Umbilical cord (tissue), 1 donor: ENCODE measurements at regions not wholly inside any gene's neighbourhood (a gene's known extent, or its start where the extent isn't known, plus 50 kb on each side); places are given as distances from the start of the nearest gene placed in this dataset.
"Not testable (repeated sequence)": the region's sequence is repeated elsewhere in the genome, so short reads cannot be mapped to it uniquely, and the experiment has no call there.

ENCODE experiments used
- DNase-seq: peaks from one replicate; pipeline ENCODE4 v3.0.0-alpha.2; 2015; ENCODE audit warnings: low spot score

DNA sequence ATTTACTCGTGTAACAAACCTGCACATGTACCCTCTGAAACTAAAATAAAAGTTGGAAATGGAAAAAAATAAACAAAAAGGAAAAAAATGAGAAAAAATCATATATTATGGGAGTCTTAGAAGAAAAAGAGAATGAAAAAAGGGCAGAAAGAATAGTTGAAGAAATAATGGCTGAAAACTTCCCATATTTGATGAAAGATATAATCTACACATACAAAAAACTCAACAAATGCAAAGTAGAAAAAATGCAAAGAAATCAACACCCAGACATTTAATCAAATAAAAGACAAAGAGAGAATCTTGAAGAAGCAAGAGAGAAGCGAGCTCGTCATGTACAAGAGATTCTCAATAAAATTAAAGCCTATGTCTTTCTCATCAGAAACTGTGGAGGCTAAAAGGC, 73.8 kb downstream of the SLC25A46 start:
- no peak for DNase-seq

DNA sequence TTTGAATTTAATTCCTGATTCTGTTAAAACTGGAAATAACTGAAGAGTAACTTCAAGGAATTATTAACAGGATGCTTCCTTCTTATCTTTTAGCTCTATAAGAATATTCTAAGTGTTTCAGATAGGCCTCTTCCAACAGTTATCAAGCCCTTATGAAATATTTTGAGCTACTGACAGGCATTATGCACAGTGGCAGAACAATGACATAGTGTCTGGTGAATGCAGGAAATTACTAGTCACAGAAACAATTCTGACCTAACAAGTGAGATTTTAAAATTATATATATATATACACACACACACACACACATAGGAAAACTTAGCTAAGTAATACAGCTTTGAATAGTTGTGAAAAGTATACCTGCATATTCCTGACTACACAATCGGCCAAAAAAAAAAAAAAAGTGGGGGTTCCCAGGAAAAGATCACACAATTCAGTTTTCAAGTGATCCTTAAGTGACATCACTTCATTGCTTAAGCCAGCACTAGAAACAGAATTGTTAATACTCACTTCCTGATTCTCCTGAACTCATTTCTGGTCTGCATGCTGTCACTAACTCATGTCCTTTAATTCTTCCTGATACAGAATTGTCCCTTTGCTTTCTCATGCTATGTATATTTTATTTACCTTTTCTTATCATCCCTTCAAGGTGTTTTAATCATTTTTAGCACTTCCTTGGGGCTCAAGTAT, 77.3 kb downstream of the SLC25A46 start:
- no peak for DNase-seq

DNA sequence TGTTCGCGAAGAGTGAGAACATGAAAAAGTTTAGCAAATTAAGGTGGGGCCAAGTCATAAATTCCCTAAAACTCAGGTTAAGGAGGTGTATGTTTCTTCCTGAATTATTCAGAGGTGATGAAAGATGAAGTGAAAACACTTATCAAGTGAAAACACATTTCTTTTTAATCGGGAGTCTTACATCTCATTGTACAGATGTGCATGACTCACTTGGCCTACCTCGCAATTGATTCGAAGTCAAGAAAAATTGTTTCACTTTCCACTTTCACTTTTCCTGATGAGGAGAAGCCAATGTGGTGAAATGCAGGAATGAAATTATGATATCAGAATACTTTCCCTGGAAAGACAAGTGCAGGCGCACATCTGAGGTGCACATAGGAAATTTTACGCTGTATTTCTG, 78.7 kb downstream of the SLC25A46 start:
- DNase-seq, result no peak

- DNase-seq, result no peak
Measured at GRCh38 chr5:110823571-110823970, 84.8 kb downstream of the SLC25A46 start.

- no peak for DNase-seq
Measured at GRCh38 chr5:110824936-110825441, 86.2 kb downstream of the SLC25A46 start.

DNA sequence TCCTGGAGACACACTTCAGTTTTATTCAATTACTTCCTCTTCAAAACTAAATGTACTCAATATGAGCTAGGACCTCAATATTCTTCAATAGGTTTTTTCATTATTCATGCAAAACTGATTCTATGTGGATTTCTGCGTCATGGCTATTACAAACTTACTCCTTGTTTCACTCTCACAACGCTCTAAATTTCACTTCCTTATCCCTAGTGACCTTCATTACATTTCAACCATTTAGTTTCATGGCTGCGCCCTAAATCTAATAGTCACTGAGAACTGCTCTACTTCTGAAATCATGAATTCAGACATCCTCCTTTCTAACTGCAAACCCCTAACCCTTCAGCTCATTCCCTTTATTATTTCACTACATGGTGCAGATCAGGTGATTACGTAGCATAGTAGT, 93.9 kb downstream of the SLC25A46 start:
- DNase-seq, result no peak

DNA sequence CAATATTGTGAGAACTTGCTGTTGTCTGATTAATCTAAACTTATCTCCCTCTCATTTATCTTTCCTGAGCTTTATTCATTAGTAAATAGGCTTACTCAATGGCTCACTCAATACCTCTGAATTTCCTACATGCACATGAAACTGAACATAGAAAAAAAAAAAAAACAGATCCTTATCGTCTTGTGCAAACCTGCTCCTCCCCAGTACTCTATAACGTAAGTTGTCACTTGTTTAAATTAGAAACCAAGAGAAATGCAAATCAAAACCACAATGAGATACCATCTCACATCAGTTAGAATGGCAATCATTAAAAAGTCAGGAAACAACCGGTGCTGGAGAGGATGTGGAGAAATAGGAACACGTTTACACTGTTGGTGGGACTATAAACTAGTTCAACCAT, 96.1 kb downstream of the SLC25A46 start:
- not testable (repeated sequence) for DNase-seq

DNA sequence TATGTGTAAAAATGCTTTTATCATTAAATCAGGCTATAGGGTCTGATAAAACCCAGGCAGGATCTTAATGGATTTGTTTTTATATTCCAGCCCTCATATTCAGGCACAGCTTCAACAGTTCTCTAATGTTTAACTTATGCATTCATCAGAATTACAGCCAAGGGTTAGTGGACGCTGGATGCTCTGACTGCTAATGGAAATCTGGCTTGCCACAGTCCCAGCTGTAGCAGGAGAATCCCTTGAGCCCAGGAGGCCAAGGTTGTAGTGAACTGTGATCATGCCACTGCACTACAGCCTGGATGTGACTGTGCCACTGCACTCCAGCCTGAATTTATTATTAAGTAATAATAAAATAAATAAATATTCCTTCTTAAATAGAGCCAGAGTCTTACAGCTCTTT, 98.0 kb downstream of the SLC25A46 start:
- DNase-seq, result no peak

- DNase-seq, result not testable (repeated sequence)
Measured at GRCh38 chr5:110838357-110838756, 99.5 kb downstream of the SLC25A46 start.

DNA sequence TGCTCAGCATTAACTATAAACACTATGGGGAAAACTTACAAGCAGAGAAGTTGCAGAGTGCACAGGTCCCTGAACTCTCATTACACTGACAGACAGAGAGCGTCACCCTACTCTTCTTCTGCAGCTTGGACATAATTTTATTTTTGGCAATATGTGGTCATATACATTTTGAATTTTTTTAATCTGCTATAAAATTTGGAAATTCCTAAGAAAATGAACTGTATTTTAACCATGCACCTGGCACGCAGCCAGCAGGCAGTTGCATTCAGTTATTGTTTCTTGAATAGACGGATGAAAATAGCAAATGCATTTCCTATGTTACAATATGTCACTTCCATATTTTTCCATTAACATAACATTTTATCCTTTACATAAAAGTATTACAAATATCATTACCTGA, 100.2 kb downstream of the SLC25A46 start:
- DNase-seq, result no peak

GRCh38 chr5:110840347-110840960, 101.6 kb downstream of the SLC25A46 start:
- DNase-seq, result no peak

- no peak for DNase-seq
Measured at GRCh38 chr5:110841137-110841536, 102.3 kb downstream of the SLC25A46 start.

GRCh38 chr5:110842948-110843347, 104.1 kb downstream of the SLC25A46 start:
- no peak for DNase-seq

DNA sequence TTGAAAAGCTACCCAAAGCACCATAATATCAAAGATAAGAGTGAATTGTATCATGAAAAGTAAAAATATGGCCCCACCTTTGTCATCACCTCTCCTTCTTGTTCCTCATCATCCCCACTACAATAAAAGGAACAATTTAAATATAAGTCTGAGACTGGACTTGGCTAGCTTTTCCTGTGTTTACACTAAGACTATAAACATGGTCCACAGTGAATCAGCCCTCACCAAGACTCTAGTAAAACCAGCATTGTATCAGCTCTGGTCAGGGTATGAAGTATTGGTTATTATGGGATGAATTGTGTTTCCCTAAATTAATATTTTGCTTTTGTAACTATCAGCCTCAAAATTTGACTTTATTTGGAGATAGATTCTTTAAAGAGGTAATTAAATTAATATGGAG, 105.4 kb downstream of the SLC25A46 start:
- no peak for DNase-seq

- DNase-seq, result no peak
Measured at GRCh38 chr5:110846398-110847001, 107.7 kb downstream of the SLC25A46 start.

DNA sequence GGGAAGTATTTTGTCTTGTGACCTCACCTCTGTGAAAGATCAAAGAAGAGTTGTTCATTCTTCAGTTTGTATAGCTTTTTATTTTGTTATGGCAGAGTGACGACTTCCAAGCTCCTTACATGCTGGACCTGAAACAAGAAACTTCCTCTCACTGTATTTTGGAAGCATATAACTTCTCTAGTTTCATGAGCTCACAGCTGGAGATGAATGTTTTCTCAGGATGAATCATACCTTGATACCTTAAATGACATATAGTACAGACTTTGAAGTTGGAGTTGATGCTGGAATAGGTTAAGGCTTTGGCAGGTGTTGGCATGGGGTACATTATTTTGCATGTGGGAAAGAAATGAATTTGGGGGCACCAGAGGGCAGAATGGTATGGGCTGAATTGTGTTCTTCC, 112.5 kb downstream of the SLC25A46 start:
- DNase-seq, result no peak

GRCh38 chr5:110852053-110852452, 113.2 kb downstream of the SLC25A46 start:
- no peak for DNase-seq

DNA sequence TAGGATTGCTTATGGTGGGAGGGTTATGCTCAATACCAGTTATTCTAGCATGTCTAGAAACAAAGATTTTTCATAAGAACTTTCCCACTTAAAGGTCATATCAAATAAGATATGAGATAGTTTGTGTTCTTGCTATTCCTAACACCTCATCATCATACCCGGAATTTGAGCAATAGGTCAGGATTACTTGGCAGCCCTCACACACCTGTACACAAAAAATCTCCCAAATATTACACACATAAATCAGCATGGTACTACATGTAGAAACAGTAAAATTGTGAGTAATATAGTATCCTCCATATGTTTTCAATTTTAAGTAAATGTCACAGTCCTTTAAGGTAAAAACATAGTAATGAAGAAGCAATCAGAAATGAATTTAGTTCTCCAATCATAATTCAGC, 113.7 kb downstream of the SLC25A46 start:
- DNase-seq, result no peak

DNA sequence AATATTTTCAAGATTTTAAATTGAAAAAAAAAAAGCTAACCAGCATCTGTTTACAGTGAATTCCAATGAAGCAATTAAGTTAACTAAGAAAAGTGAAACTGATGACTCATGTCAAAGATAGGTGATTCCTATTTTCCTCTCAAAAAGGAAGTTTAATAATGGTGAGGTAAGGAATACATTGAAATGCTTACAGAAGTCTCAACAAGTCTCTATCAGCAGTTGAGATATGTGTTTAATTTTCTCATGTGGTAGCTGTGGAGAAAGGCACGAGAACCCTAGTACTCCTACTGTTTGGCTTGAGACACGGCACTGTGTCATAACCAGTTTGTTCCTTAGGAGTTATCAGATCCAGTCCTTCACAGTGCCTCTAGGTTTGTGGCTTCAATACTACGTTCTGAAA, 114.5 kb downstream of the SLC25A46 start:
- DNase-seq, result no peak

DNA sequence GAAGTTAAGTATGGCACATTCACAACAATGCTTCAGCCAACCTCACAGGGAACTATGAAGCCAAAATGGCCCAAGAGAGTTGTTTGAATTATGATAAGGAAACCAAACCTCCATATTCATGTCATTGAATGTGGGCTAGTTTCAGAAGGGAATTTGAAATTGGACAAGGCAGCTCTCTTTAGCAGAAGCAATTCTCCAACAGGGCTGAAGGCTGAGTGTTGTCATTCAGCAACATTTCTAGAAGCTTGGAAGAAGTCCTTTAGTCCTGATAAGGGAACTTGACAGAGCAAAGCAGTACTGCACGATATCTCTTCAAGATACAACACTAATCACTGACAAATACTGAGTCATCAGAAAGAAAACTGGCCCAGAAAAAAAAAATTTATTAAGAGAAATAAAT, 115.4 kb downstream of the SLC25A46 start:
- DNase-seq, result no peak

DNA sequence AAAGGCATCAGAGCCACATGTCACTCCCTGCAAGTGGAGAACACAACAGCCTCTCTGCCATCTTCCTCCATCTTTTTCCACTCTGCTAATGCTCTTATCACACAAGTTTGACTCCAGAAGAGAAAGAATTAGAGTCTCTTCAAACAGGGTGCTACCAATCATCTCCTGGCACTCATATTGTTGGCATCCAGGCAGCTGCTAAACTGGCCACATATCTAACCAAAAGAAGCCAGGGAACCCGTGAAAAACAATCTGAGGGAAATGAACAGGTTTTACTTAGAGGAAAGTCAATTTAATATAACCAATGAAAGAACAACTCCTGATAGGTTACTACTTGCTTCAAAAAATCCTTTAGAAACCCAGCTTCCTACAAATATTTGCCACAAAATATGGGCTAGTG, 117.2 kb downstream of the SLC25A46 start:
- DNase-seq, result no peak

DNA sequence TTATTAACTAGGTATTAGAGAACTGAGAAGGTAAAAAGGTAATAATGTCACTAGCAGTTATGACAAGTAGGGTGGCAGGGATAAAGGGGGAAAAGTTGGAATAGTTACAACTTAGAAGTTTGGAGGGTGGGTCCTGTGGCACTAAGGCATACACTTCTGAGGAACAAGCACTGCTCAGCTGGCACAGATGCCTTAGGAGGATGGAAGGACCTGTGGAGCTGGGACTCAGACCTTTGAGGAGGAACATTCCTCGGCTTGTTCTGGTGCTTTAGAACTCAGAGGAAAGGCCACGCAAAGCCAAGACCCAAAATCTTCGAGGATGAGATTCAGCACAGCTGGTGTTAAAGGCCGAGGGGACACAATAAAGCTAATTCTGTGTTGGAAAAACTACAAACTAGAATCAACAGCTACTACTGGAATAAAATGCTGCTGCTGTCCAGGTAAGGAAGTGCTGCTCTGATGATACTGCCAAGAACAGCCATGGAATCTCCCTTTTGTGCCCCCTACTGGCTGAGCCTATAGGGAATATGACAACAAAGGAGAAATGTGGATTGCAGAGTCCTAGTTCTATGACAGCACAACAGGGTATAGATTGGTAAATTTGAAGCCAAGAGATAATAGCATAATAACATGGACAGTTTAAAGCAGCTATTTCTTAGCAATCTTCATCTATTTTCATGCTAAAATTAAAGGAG, 126.7 kb downstream of the SLC25A46 start:
- no peak for DNase-seq
